GM12872 (cell line): ENCODE measurements at regions not wholly inside any gene's neighbourhood (a gene's known extent, or its start where the extent isn't known, plus 50 kb on each side); places are given as distances from the start of the nearest gene placed in this dataset.

Experiments
- CTCF ChIP-seq: IDR thresholded peaks from 3 replicates; pipeline ENCODE4 v1.5.1; 2011; ENCODE audit warnings: low read depth, mild to moderate bottlenecking, low read length, moderate library complexity; ENCODE audit not compliant: insufficient read depth

- no peak for TF ChIP-seq CTCF
Measured at GRCh38 chr2:181318504-181319280, 138.5 kb upstream of the ITGA4 start.

- no peak for TF ChIP-seq CTCF
Measured at GRCh38 chr2:181319286-181319685, 137.9 kb upstream of the ITGA4 start.

- no peak for TF ChIP-seq CTCF
Measured at GRCh38 chr2:181320638-181321037, 136.5 kb upstream of the ITGA4 start.

GRCh38 chr2:181324912-181325311, 132.3 kb upstream of the ITGA4 start:
- no peak for TF ChIP-seq CTCF

GRCh38 chr2:181326661-181327060, 130.5 kb upstream of the ITGA4 start:
- TF ChIP-seq CTCF: no peak

GRCh38 chr2:181330286-181330685, 126.9 kb upstream of the ITGA4 start:
- no peak for TF ChIP-seq CTCF

GRCh38 chr2:181332044-181332605, 125.1 kb upstream of the ITGA4 start:
- no peak for TF ChIP-seq CTCF
